Spleen (tissue), 7 donors: ENCODE measurements at regions not wholly inside any gene's neighbourhood (a gene's known extent, or its start where the extent isn't known, plus 50 kb on each side); places are given as distances from the start of the nearest gene placed in this dataset.

Source experiments
- CTCF ChIP-seq, 11 experiments: fragments of 200-600 bp in 7 of 11; fragments of 450-650 bp in 4 of 11; sonication (generic) in 4 of 11; IDR thresholded peaks in 8 of 11; conservative IDR thresholded peaks in 3 of 11; 1 replicate in 7 of 11; 2 replicates in 4 of 11; pipeline versions ENCODE4 v1.4.0 to v1.8.0; 2016 to 2021; ENCODE audit warnings: antibody characterized with exemption in 11 of 11, inconsistent platforms in 4 of 11, mild to moderate bottlenecking in 1 of 11
- POLR2AphosphoS5 ChIP-seq, 3 donors: sonication (generic); formaldehyde crosslinking; IDR thresholded peaks; one replicate each; pipeline ENCODE4 v1.5.1; 2017; ENCODE audit warnings: antibody characterized with exemption in 3 of 3
- donor health status: DM: no; HTN: no; CAD: no; lungs with moderate emphysema.
- donor health status: DM: no; HTN: no; CAD: no.
- donor health status: DM: no; HTN: no; CAD: no.

- TF ChIP-seq CTCF (IDR thresholded peaks at IDR 0.05 in 8 of 11, conservative IDR thresholded peaks at IDR 0.05 in 3 of 11), result no peak
- no peak for TF ChIP-seq POLR2AphosphoS5 (IDR thresholded peaks at IDR 0.05)
These were observed 120.6 kb upstream of the PUM3 start for GRCh38 chr9:2964470-2964869.
